Breast epithelium (tissue), 4 donors: ENCODE measurements at regions not wholly inside any gene's neighbourhood (a gene's known extent, or its start where the extent isn't known, plus 50 kb on each side); places are given as distances from the start of the nearest gene placed in this dataset.
"Not testable (repeated sequence)": the region's sequence is repeated elsewhere in the genome, so short reads cannot be mapped to it uniquely, and the experiment has no call there.

Experiments used
- DNase-seq, 2 donors: peaks; one replicate each; pipeline ENCODE4 v3.0.0-alpha.2; 2019; ENCODE audit warnings: low spot score in 2 of 2
- H3K27ac ChIP-seq, 2 donors: fragments of 200-600 bp; sonication (generic) in 1 of 2; one replicate each; pipeline ENCODE4 v1.5.1; 2016 to 2019; ENCODE audit warnings: mild to moderate bottlenecking in 1 of 2
- H3K27me3 ChIP-seq, 2 donors: fragments of 200-600 bp; sonication (generic) in 1 of 2; one replicate each; pipeline versions ENCODE4 v1.5.1 to v1.6.0; 2017 to 2019; ENCODE audit warnings: control low read depth in 1 of 2, mild to moderate bottlenecking in 1 of 2
- H3K36me3 ChIP-seq: fragments of 200-600 bp; one replicate; pipeline ENCODE4 v1.5.1; 2019
- H3K4me1 ChIP-seq, 2 donors: fragments of 200-600 bp; sonication (generic); one replicate each; pipeline ENCODE4 v1.5.1; 2016 to 2019; ENCODE audit warnings: control low read depth in 1 of 2
- H3K4me3 ChIP-seq, 3 donors: fragments of 200-600 bp; sonication (generic); 1 replicate in 2 of 3; 2 replicates in 1 of 3; pipeline ENCODE4 v1.5.1; 2016 to 2019; ENCODE audit warnings: mild to moderate bottlenecking in 3 of 3, moderate library complexity in 2 of 3
- H3K9me3 ChIP-seq, 2 donors: fragments of 200-600 bp; sonication (generic) in 1 of 2; one replicate each; pipeline ENCODE4 v1.5.1; 2016 to 2019; ENCODE audit warnings: control low read depth in 1 of 2
- CTCF ChIP-seq, 3 donors: fragments of 450-650 bp; IDR thresholded peaks; one replicate each; pipeline ENCODE4 v1.5.1; 2016 to 2017; ENCODE audit warnings: antibody characterized with exemption in 3 of 3, mild to moderate bottlenecking in 3 of 3, moderate library complexity in 3 of 3
- POLR2A ChIP-seq: fragments of 450-650 bp; IDR thresholded peaks from one replicate; pipeline ENCODE4 v1.6.1; 2016; ENCODE audit warnings: antibody characterized with exemption, mild to moderate bottlenecking, moderate library complexity
- POLR2AphosphoS5 ChIP-seq, 3 donors: sonication (generic); formaldehyde crosslinking; IDR thresholded peaks; one replicate each; pipeline ENCODE4 v1.6.1; 2017; ENCODE audit warnings: antibody characterized with exemption in 3 of 3
- intact Hi-C: fragments of 100-400 bp; cut with DNase I; formaldehyde crosslinking; loops from one replicate; pipeline ENCODE4 v1.15.1; 2023; ENCODE audit warnings: low total_unique reads

GRCh38 chr11:38524945-38525344 lies 1926.9 kb upstream of the RAG2 start:
- H3K36me3 ChIP-seq = no peaks in the 10 kb centered on the region
- peaks cover 9 to 16% of the 10 kb centered on the region in 2 donors for H3K9me3 ChIP-seq
- no peak for TF ChIP-seq POLR2AphosphoS5 (IDR thresholded peaks at IDR 0.05)
- TF ChIP-seq POLR2A = no peak
- no peak for TF ChIP-seq CTCF (IDR thresholded peaks at IDR 0.05)
- no peaks in the 10 kb centered on the region for H3K27me3 ChIP-seq
- DNase-seq = no peak
- H3K4me3 ChIP-seq = no peak overlapping the region
- H3K4me1 ChIP-seq = no peaks in the 10 kb centered on the region
- intact Hi-C loops = no loop called here
- H3K27ac ChIP-seq = no peak overlapping the region

GRCh38 chr11:38517991-38518390 lies 1920.0 kb upstream of the RAG2 start:
- no peaks in the 10 kb centered on the region for H3K27me3 ChIP-seq
- TF ChIP-seq POLR2AphosphoS5 (IDR thresholded peaks at IDR 0.05) (no peak), CTCF (IDR thresholded peaks at IDR 0.05) (no peak), POLR2A (no peak)
- intact Hi-C loops = no loop called here

GRCh38 chr11:38512830-38513229 lies 1914.8 kb upstream of the RAG2 start:
- H3K9me3 ChIP-seq, intact Hi-C loops, H3K27ac ChIP-seq, H3K4me1 ChIP-seq, DNase-seq, H3K4me3 ChIP-seq, H3K27me3 ChIP-seq, H3K36me3 ChIP-seq: not testable (repeated sequence)

More at GRCh38 chr11:38517991-38518390, 1920.0 kb upstream of the RAG2 start:
- Histone ChIP-seq H3K36me3 (no peaks in the 10 kb centered on the region), H3K9me3 (no peaks in the 10 kb centered on the region), H3K4me1 (no peaks in the 10 kb centered on the region), H3K27ac (no peak overlapping the region), H3K4me3 (no peak overlapping the region)
- no peak for DNase-seq

GRCh38 chr11:38510041-38510440 lies 1912.0 kb upstream of the RAG2 start:
- Histone ChIP-seq H3K36me3 (no peaks in the 10 kb centered on the region), H3K27me3 (no peaks in the 10 kb centered on the region), H3K27ac (no peak overlapping the region), H3K4me1 (no peaks in the 10 kb centered on the region), H3K4me3 (no peak overlapping the region), H3K9me3 (no peaks in the 10 kb centered on the region)
- TF ChIP-seq POLR2A (no peak), CTCF (IDR thresholded peaks at IDR 0.05) (no peak), POLR2AphosphoS5 (IDR thresholded peaks at IDR 0.05) (no peak)
- no peak for DNase-seq
- intact Hi-C loops = loop anchor here (2.0 kb wide), 1 partner anchor 53 kb away; no protein-coding TSS in a partner anchor

GRCh38 chr11:38503876-38504275 lies 1905.8 kb upstream of the RAG2 start:
- Histone ChIP-seq H3K4me1 (no peaks in the 10 kb centered on the region), H3K27me3 (no peaks in the 10 kb centered on the region), H3K36me3 (no peaks in the 10 kb centered on the region), H3K4me3 (no peak overlapping the region), H3K27ac (no peak overlapping the region), H3K9me3 (no peaks in the 10 kb centered on the region)
- DNase-seq = no peak
- intact Hi-C loops = no loop called here
- TF ChIP-seq POLR2A (no peak), CTCF (IDR thresholded peaks at IDR 0.05) (no peak), POLR2AphosphoS5 (IDR thresholded peaks at IDR 0.05) (no peak)

- no peak for DNase-seq
- Histone ChIP-seq H3K36me3 (no peaks in the 10 kb centered on the region), H3K27me3 (no peaks in the 10 kb centered on the region), H3K27ac (no peak overlapping the region), H3K9me3 (no peaks in the 10 kb centered on the region), H3K4me1 (no peaks in the 10 kb centered on the region), H3K4me3 (no peak overlapping the region)
- intact Hi-C loops = no loop called here
- TF ChIP-seq POLR2AphosphoS5 (IDR thresholded peaks at IDR 0.05) = no peak
Measured at GRCh38 chr11:38498721-38499120, 1900.7 kb upstream of the RAG2 start.
